ENCODE measurements at regions not wholly inside any gene's neighbourhood (a gene's known extent, or its start where the extent isn't known, plus 50 kb on each side); places are given as distances from the start of the nearest gene placed in this dataset.

- no peaks in the 10 kb centered on the region for H4K20me1 ChIP-seq (ENCODE audit: control insufficient read depth, insufficient read depth)
- no peak overlapping the region for H3K27ac ChIP-seq (ENCODE audit: control insufficient read depth, insufficient read depth)
- BruUV-seq (replicated peaks): no TSS peak
- ATAC-seq: no peak
- no peaks in the 10 kb centered on the region for H3K36me3 ChIP-seq (ENCODE audit: control insufficient read depth in 2 of 2, insufficient read depth in 2 of 2, low read length in 1 of 2)
- no peak overlapping the region for H2AFZ ChIP-seq (ENCODE audit: control insufficient read depth, low read depth, low read length)
- H3K9ac ChIP-seq (ENCODE audit: control insufficient read depth, insufficient read depth, low read length): no peak overlapping the region
- 41% methylated on average over 1 of the region's 1 CpG for WGBS (ENCODE audit: insufficient coverage, insufficient replicate concordance, low lambda C conversion rate, missing lambda C conversion rate)
- H3K27me3 ChIP-seq (replicated peaks in 1 of 2; ENCODE audit: control insufficient read depth in 2 of 2, insufficient read depth in 2 of 2, low read length in 1 of 2): no peaks in the 10 kb centered on the region
- no peak overlapping the region for H3K4me3 ChIP-seq
- ChIA-PET SMC1A (ENCODE audit: uncharacterized antibody, unreplicated experiment) (interaction anchor here (0.8 kb wide), 1 partner anchor 9 kb away, joined by 3 read pairs; no protein-coding TSS in a partner anchor), POLR2A (no interaction called here), CTCF (no interaction called here), RAD21 (ENCODE audit: unreplicated experiment) (no interaction called here)
- no peaks in the 10 kb centered on the region for H3K79me2 ChIP-seq (ENCODE audit: control insufficient read depth, insufficient read depth, low read length)
- no peak for TF ChIP-seq BHLHE40 (IDR thresholded peaks at IDR 0.05; ENCODE audit: borderline replicate concordance in 1 of 2, low read depth in 2 of 2, low read length in 1 of 2)
- TF ChIP-seq HDAC6 (IDR thresholded peaks at IDR 0.05; ENCODE audit: unreplicated experiment): no peak
- TF ChIP-seq MXI1 (IDR thresholded peaks at IDR 0.05; ENCODE audit: low read depth, low read length): no peak
- TF ChIP-seq SRF (IDR thresholded peaks at IDR 0.05; ENCODE audit: low read depth in 2 of 2, low read length in 2 of 2): no peak
- TF ChIP-seq SMAD5 (IDR thresholded peaks at IDR 0.05; ENCODE audit: low read depth): no peak
- TF ChIP-seq CBFB (IDR thresholded peaks at IDR 0.05; ENCODE audit: low read depth): no peak
- no peak for TF ChIP-seq ATF2 (IDR thresholded peaks at IDR 0.05; ENCODE audit: low read length)
- TF ChIP-seq TAF1 (IDR thresholded peaks at IDR 0.05; ENCODE audit: borderline replicate concordance, low read depth, low read length): no peak
- TF ChIP-seq CREM (IDR thresholded peaks at IDR 0.05; ENCODE audit: low read depth): no peak
- TF ChIP-seq, protein P1, sequence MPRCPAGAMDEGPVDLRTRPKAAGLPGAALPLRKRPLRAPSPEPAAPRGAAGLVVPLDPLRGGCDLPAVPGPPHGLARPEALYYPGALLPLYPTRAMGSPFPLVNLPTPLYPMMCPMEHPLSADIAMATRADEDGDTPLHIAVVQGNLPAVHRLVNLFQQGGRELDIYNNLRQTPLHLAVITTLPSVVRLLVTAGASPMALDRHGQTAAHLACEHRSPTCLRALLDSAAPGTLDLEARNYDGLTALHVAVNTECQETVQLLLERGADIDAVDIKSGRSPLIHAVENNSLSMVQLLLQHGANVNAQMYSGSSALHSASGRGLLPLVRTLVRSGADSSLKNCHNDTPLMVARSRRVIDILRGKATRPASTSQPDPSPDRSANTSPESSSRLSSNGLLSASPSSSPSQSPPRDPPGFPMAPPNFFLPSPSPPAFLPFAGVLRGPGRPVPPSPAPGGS (IDR thresholded peaks at IDR 0.05; ENCODE audit: borderline replicate concordance, insufficient read depth, low read depth, low read length, poor library complexity, severe bottlenecking): no peak
- no peak for TF ChIP-seq CBX5 (IDR thresholded peaks at IDR 0.05; ENCODE audit: low read depth)
- no peak for TF ChIP-seq SIN3A (IDR thresholded peaks at IDR 0.05; ENCODE audit: low read depth, low read length)
- no peak overlapping the region for H3K4me2 ChIP-seq (ENCODE audit: control insufficient read depth, insufficient read depth)
- H3K9me3 ChIP-seq (replicated peaks; ENCODE audit: control insufficient read depth, insufficient read depth, low read length): no peaks in the 10 kb centered on the region
- in situ Hi-C loops (cut with MboI) (no loop called here), intact Hi-C loops (cut with micrococcal nuclease; ENCODE audit: unreplicated experiment) (loop anchor here (2.0 kb wide), 1 partner anchor 605 kb away; no protein-coding TSS in a partner anchor)
- no peaks in the 10 kb centered on the region for H3K4me1 ChIP-seq (ENCODE audit: control insufficient read depth, insufficient read depth, low read length)
- no peak for FAIRE-seq
- no peak for DNase-seq (ENCODE audit: low read depth, low spot score)
Measured at GRCh38 chr6:72525821-72526510, 95.9 kb upstream of the KCNQ5 start.
